Thyroid gland (tissue), 4 donors: ENCODE measurements at regions not wholly inside any gene's neighbourhood (a gene's known extent, or its start where the extent isn't known, plus 50 kb on each side); places are given as distances from the start of the nearest gene placed in this dataset.

Experiments used
- DNase-seq, 2 donors: peaks; one replicate each; pipeline ENCODE4 v3.0.0-alpha.2; 2019
- H3K27ac ChIP-seq, 3 donors: fragments of 200-600 bp; sonication (generic); 1 replicate in 2 of 3; 2 replicates in 1 of 3; pipeline ENCODE4 v1.5.1; 2016 to 2019; ENCODE audit warnings: mild to moderate bottlenecking in 1 of 3, moderate library complexity in 1 of 3
- H3K27me3 ChIP-seq: fragments of 200-600 bp; sonication (generic); one replicate; pipeline ENCODE4 v1.5.1; 2019
- H3K36me3 ChIP-seq, 2 donors: fragments of 200-600 bp; sonication (generic); one replicate each; pipeline ENCODE4 v1.5.1; 2016 to 2019
- H3K4me1 ChIP-seq, 2 donors: fragments of 200-600 bp; sonication (generic); one replicate each; pipeline ENCODE4 v1.5.1; 2017 to 2019
- H3K4me3 ChIP-seq, 3 donors: fragments of 200-600 bp; sonication (generic); replicated peaks in 1 of 3; 1 replicate in 2 of 3; 2 replicates in 1 of 3; pipeline ENCODE4 v1.5.1; 2016; ENCODE audit warnings: mild to moderate bottlenecking in 1 of 3
- H3K9me3 ChIP-seq: fragments of 200-600 bp; sonication (generic); one replicate; pipeline ENCODE4 v1.5.1; 2017
- POLR2A ChIP-seq, 2 donors: fragments of 450-650 bp; IDR thresholded peaks; one replicate each; pipeline ENCODE4 v1.6.1; 2017; ENCODE audit warnings: antibody characterized with exemption in 2 of 2, mild to moderate bottlenecking in 2 of 2, moderate library complexity in 1 of 2
- WGBS, 2 donors: methylation state at CpG; one replicate each; pipeline ENCODE4 v1.1.5; 2017; 5-methylcytosine and 5-hydroxymethylcytosine counted together
- intact Hi-C: fragments of 100-400 bp; cut with DNase I; formaldehyde crosslinking; loops from one replicate; pipeline ENCODE4 v1.15.1; 2023
- TF ChIP-seq, protein P1 (sequence below), 6 experiments: fragments of 200-600 bp in 3 of 6; fragments of 450-650 bp in 3 of 6; sonication (generic) in 3 of 6; IDR thresholded peaks; one replicate each; pipeline ENCODE4 v1.5.1; 2016 to 2019; ENCODE audit warnings: antibody characterized with exemption in 6 of 6, mild to moderate bottlenecking in 2 of 6, inconsistent platforms in 1 of 6, moderate library complexity in 1 of 6

GRCh38 chr10:52465202-52465601 lies 151.1 kb downstream of the DKK1 start:
- H3K9me3 ChIP-seq = no peaks in the 10 kb centered on the region
- intact Hi-C loops = no loop called here
- no peaks in the 10 kb centered on the region for H3K36me3 ChIP-seq
- no peak overlapping the region for H3K4me3 ChIP-seq
- H3K27ac ChIP-seq = no peak overlapping the region
- no peaks in the 10 kb centered on the region for H3K4me1 ChIP-seq
- TF ChIP-seq, protein P1, sequence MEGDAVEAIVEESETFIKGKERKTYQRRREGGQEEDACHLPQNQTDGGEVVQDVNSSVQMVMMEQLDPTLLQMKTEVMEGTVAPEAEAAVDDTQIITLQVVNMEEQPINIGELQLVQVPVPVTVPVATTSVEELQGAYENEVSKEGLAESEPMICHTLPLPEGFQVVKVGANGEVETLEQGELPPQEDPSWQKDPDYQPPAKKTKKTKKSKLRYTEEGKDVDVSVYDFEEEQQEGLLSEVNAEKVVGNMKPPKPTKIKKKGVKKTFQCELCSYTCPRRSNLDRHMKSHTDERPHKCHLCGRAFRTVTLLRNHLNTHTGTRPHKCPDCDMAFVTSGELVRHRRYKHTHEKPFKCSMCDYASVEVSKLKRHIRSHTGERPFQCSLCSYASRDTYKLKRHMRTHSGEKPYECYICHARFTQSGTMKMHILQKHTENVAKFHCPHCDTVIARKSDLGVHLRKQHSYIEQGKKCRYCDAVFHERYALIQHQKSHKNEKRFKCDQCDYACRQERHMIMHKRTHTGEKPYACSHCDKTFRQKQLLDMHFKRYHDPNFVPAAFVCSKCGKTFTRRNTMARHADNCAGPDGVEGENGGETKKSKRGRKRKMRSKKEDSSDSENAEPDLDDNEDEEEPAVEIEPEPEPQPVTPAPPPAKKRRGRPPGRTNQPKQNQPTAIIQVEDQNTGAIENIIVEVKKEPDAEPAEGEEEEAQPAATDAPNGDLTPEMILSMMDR (IDR thresholded peaks at IDR 0.05) = no peak
- no peak for TF ChIP-seq POLR2A (IDR thresholded peaks at IDR 0.05)
- WGBS, 2 donors = 73 to 76% methylated on average over 3 of the region's 3 CpGs
- no peaks in the 10 kb centered on the region for H3K27me3 ChIP-seq
- DNase-seq = no peak

DNA sequence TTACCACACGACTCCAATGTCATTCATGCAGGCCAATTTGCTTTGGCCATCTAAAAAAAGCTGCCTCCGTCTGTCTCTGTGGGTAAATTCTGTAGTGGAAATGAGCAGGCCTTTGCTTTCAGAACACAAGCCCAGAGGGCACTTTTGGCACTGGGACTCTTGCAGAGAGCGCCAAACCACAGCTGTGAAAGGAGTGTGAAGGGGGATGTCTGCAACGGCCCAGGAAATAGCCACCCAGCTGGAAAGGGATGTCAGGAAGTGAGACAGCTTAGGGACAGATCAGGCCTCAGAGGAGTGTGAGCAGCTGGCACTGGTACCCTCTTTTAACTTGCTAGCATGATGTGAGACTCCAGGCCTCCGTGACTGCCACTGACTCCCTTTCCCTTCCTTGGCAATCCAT lies 152.4 kb downstream of the DKK1 start:
- no peak for TF ChIP-seq POLR2A (IDR thresholded peaks at IDR 0.05)
- TF ChIP-seq, protein P1 (IDR thresholded peaks at IDR 0.05) = no peak
- Histone ChIP-seq H3K9me3 (no peaks in the 10 kb centered on the region), H3K36me3 (no peaks in the 10 kb centered on the region), H3K4me3 (no peak overlapping the region), H3K4me1 (no peaks in the 10 kb centered on the region), H3K27me3 (no peaks in the 10 kb centered on the region), H3K27ac (no peak overlapping the region)
- intact Hi-C loops = no loop called here
- no peak for DNase-seq
- 57 to 62% methylated on average over 5 of the region's 5 CpGs for WGBS, 2 donors

- WGBS, 2 donors = 97 to 100% methylated on average over 1 of the region's 1 CpG
- Histone ChIP-seq H3K36me3 (no peaks in the 10 kb centered on the region), H3K4me3 (no peak overlapping the region), H3K27me3 (no peaks in the 10 kb centered on the region), H3K27ac (no peak overlapping the region), H3K4me1 (no peaks in the 10 kb centered on the region), H3K9me3 (no peaks in the 10 kb centered on the region)
- no peak for DNase-seq
- TF ChIP-seq POLR2A (IDR thresholded peaks at IDR 0.05) = no peak
- TF ChIP-seq, protein P1 (IDR thresholded peaks at IDR 0.05) = no peak
- intact Hi-C loops = no loop called here
These were observed 156.1 kb downstream of the DKK1 start for GRCh38 chr10:52469970-52470705.

GRCh38 chr10:52472406-52473146 lies 158.5 kb downstream of the DKK1 start:
- 74% methylated on average over 5 of the region's 5 CpGs for WGBS, 2 donors
- TF ChIP-seq POLR2A (IDR thresholded peaks at IDR 0.05) = no peak
- TF ChIP-seq, protein P1 (IDR thresholded peaks at IDR 0.05) = no peak
- DNase-seq = no peak
- Histone ChIP-seq H3K27ac (no peak overlapping the region), H3K9me3 (no peaks in the 10 kb centered on the region), H3K4me3 (no peak overlapping the region), H3K4me1 (no peaks in the 10 kb centered on the region), H3K27me3 (no peaks in the 10 kb centered on the region), H3K36me3 (no peaks in the 10 kb centered on the region)
- intact Hi-C loops = no loop called here

DNA sequence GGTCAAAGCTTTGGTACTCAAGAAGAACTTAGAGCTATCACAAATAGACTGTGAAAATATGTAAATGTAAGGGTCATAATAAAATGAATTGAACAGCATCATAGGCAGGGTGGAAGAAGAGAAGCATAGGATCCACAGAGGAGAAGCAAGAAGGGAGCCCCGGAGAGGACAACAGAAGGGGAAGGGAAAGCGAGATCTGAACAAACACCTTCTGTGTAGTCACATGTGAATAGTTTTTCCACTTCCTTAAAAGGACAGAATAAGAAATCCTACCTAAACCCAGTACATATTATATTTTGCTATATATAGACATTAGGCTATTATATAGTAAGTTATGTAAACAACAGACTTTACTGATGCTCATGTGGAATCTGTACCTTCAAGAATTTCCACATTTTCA lies 160.2 kb downstream of the DKK1 start:
- H3K4me1 ChIP-seq = no peaks in the 10 kb centered on the region

More for the DNA sequence above, 160.2 kb downstream of the DKK1 start:
- no peak for TF ChIP-seq POLR2A (IDR thresholded peaks at IDR 0.05)
- TF ChIP-seq, protein P1 (IDR thresholded peaks at IDR 0.05) = no peak
- no peak overlapping the region for H3K4me3 ChIP-seq
- intact Hi-C loops = no loop called here
- no peaks in the 10 kb centered on the region for H3K9me3 ChIP-seq
- 85 to 90% methylated on average over 2 of the region's 2 CpGs for WGBS, 2 donors
- no peak overlapping the region for H3K27ac ChIP-seq
- no peak for DNase-seq
- H3K27me3 ChIP-seq = no peaks in the 10 kb centered on the region
- no peaks in the 10 kb centered on the region for H3K36me3 ChIP-seq
